Head of caudate nucleus (tissue), 42 donors: ENCODE measurements at regions not wholly inside any gene's neighbourhood (a gene's known extent, or its start where the extent isn't known, plus 50 kb on each side); places are given as distances from the start of the nearest gene placed in this dataset.
A peak's percentile ranks its signal among the peaks of the same experiment; 100 is the strongest.
"Not testable (repeated sequence)": the region's sequence is repeated elsewhere in the genome, so short reads cannot be mapped to it uniquely, and the experiment has no call there.

Source experiments
- DNase-seq, 42 donors: peaks; one replicate each; pipeline versions ENCODE4 v3.0.0 to v3.0.0-alpha.2; 2020 to 2021; ENCODE audit warnings: mixed read lengths in 7 of 42
- intact Hi-C: fragments of 100-400 bp; cut with DNase I; formaldehyde crosslinking; loops from one replicate; pipeline ENCODE4 v1.15.0; 2022

- intact Hi-C loops = no loop called here
- no peak for DNase-seq
Measured at GRCh38 chr6:137286916-137287315, 67.7 kb upstream of the IFNGR1 start.

DNA sequence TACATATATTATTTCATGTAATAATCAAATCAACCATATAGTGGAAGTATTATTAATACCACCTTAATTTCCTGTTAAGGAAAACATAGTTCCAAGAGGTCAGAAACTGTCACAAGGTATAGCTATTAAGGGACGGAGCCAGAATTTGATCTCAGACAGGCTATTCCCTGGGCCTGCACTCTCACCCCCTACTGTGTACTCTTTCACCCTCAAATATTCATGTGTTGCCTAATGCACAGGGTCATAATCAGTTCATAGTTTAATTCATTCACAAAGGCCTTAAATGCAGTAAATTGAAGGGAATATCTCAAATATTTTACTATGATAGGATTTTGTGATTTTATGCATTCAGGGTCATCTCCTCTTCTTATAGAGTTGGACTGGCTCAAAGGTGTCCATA, 67.2 kb upstream of the IFNGR1 start:
- no peak for DNase-seq
- intact Hi-C loops = no loop called here

GRCh38 chr6:137284811-137285110, 65.6 kb upstream of the IFNGR1 start:
- no peak for DNase-seq
- intact Hi-C loops = loop anchor here (5.0 kb wide), 1 partner anchor 133 kb away; no protein-coding TSS in a partner anchor

- intact Hi-C loops = loop anchor here (5.0 kb wide), 1 partner anchor 133 kb away; no protein-coding TSS in a partner anchor
- DNase-seq = peak in 3 of 42 donors; percentile 15 to 43 (median 25)
Measured at GRCh38 chr6:137283940-137284810, 65.0 kb upstream of the IFNGR1 start.

DNA sequence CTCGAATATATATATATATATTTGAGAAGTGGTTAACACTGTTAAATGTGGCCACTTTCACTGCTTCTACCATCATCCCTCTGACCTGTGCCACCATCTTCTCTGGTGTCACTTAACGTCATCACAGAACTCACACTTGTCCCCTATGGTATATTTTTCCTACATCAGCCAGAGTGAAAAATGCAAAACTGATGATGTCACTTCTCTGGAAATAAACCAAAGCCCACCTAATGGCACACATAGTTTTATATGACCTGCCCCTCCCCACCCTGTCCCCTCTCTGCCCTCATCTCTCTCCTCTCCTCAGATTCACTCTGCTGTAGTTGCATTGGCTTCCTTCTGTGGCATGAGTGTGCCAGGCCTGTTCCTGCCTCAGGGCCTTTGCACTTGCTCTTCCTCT, 63.9 kb upstream of the IFNGR1 start:
- intact Hi-C loops = loop anchor here (5.0 kb wide), 1 partner anchor 134 kb away; no protein-coding TSS in a partner anchor
- no peak for DNase-seq

DNA sequence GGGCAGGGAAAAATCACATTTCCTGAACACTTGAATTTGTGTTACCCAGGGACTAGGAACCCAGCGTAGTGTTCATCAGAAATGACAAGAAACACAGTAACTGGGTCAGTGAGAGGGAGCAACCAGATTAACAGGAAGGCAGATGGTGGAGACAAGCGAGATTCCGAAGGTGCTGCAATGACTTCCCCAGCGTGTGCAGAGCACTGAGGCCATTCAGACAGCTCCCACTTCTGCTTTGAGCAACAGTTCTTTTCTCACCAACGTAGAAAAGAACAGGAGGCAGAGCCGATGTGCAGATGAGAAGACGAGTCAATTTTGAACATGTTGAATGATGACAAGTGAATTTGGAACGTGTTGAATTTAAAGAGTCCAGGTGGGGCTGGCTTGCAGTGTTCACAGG, 63.1 kb upstream of the IFNGR1 start:
- DNase-seq = peak in 3 of 42 donors; percentile 11 to 42 (median 32)

DNA sequence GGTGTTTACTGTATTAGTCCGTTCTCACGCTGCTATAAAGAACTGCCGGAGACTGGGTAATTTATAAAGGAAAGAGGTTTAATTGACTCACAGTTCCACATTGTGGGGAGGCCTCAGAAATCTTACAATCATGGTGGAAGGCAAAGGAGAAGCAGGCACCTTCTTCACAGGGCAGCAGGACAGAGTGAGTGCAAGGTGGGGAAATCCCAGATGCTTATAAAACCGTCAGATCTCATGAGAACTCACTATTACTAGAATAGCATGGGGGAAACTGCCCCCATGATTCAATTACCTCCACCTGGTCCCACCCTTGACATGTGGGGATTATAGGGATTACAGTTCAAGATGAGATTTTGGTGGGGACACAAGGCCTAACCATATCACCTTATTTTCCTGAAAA, 60.1 kb upstream of the IFNGR1 start:
- intact Hi-C loops = not testable (repeated sequence)
- DNase-seq = peak in 1 of 42 donors; percentile 2

More for the DNA sequence above, 63.1 kb upstream of the IFNGR1 start:
- intact Hi-C loops = loop anchor here (5.0 kb wide), 1 partner anchor 135 kb away; no protein-coding TSS in a partner anchor

GRCh38 chr6:137277971-137278637, 58.9 kb upstream of the IFNGR1 start:
- intact Hi-C loops = no loop called here

DNA sequence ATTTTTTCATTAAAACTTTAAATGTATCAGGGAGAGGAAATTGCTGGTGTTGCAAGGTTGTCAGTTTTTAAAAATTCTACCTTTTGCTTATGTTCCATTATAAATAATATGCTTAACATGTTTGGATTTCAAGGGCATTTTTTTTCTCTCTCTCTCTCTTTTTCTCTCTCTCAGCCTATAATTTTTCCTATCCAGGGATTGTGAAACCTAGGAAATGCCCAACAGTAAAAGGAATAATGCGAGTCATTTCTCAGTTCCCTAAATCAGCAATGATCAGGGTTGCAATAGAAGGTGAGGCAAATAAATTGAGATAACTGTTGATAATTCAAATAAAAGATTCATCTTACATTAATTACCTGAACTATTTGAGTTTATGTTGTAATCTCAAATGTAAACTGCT, 53.2 kb upstream of the IFNGR1 start:
- DNase-seq = no peak
- intact Hi-C loops = no loop called here

More at GRCh38 chr6:137277971-137278637, 58.9 kb upstream of the IFNGR1 start:
- peak in 1 of 42 donors; percentile 34 for DNase-seq

DNA sequence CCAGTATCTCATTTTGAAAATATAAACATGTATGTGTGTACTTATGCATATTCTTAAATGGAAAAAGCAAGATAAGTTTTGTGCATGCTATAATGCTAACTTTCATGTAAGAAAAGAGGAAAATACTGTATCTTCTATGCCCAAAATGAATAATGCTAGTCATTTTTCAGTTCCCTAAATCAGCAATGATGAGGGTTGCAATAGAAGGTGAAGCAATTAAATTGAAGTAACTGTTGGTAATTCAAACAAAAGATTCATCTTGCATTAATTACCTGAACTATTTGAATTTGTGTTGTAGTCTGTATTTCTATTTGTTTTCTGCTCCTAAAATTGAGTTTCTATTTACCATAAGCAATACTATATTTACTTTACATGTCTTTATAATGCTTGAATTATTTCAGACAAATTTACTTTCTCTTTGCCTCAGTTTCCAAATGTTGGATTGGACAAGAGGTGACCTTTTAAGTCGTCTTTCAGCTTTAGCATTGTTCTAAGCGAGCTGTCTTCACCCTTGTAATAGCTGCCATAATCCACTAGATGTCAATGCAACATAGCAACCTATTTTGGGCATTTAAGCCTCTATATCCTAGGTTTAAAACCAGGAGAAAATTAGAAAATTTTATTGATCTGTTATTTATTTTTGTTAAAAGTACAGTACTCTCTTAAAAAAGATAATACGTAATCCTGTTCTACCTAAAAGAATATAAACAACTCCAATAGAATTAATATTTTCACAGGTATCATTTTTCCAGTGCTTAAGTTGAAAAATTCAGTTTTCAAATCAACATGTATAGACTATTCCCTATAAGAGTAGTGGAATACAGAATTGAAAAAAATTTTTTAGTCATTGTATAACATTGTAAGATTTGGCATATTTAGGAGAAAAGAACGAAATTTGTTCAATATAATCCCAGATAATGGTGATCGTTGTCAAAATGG, 52.3 kb upstream of the IFNGR1 start:
- DNase-seq = peak in 7 of 42 donors; percentile 11 to 69 (median 38)
- intact Hi-C loops = loop anchor here (2.0 kb wide), 1 partner anchor 369 kb away; no protein-coding TSS in a partner anchor

DNA sequence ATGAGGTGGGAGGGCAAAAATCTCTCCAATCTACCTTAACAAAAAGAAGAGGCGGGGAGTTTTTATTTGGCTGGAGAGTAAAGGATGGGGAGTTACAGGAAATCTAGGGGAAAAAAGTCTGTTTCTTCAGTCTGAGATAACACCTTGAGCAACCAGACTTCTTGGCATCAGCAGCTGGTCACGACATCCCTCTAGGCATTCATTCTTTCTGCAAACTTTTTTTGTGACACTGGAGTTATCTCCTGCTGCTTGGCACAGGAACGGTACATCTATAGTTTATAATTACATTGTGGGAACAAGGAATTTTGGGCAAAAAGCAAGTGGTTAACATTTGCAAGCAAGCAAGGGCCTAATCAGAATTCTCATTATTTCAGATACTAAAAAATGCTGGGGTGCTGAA, 50.6 kb upstream of the IFNGR1 start:
- intact Hi-C loops = loop anchor here (2.0 to 5.0 kb wide), 2 partner anchors 147 to 371 kb away; no protein-coding TSS in a partner anchor
- no peak for DNase-seq

- intact Hi-C loops = loop anchor here (5.0 kb wide), 1 partner anchor 148 kb away; no protein-coding TSS in a partner anchor
- no peak for DNase-seq
Measured at GRCh38 chr6:137269347-137269746, 50.2 kb upstream of the IFNGR1 start.
